ENCODE measurements at regions not wholly inside any gene's neighbourhood (a gene's known extent, or its start where the extent isn't known, plus 50 kb on each side); places are given as distances from the start of the nearest gene placed in this dataset.

- no peak overlapping the region for H3K9ac ChIP-seq (ENCODE audit: low read length)
- H3K9me3 ChIP-seq (ENCODE audit: insufficient read depth, low read length), result no peaks in the 10 kb centered on the region
- TF ChIP-seq EZH2phosphoT487 (conservative IDR thresholded peaks at IDR 0.05; ENCODE audit: low read length) (no peak), CTCF (IDR thresholded peaks at IDR 0.05; ENCODE audit: insufficient read depth, low read length, poor library complexity, severe bottlenecking) (no peak)
- H2AFZ ChIP-seq (ENCODE audit: low read depth, low read length, severe bottlenecking), result no peak overlapping the region
- no peaks in the 10 kb centered on the region for H3K9me2 ChIP-seq (replicated peaks; ENCODE audit: insufficient read depth, low read length)
- no peak overlapping the region for H3K27ac ChIP-seq (ENCODE audit: low read depth, low read length)
- H4K20me1 ChIP-seq (ENCODE audit: low read depth, low read length), result no peaks in the 10 kb centered on the region
- no peaks in the 10 kb centered on the region for H3F3A ChIP-seq (ENCODE audit: insufficient read depth)
- H3K79me2 ChIP-seq (ENCODE audit: insufficient read depth, low read length), result no peaks in the 10 kb centered on the region
- no peak overlapping the region for H3K4me3 ChIP-seq (ENCODE audit: insufficient read depth, low read length, poor library complexity, severe bottlenecking)
- H3K27me3 ChIP-seq (ENCODE audit: low read length), result no peaks in the 10 kb centered on the region
- no peaks in the 10 kb centered on the region for H3K36me3 ChIP-seq (ENCODE audit: low read length)
- no peak overlapping the region for H3K4me2 ChIP-seq (ENCODE audit: low read depth, low read length, poor library complexity, severe bottlenecking)
These were observed 184.5 kb upstream of the ISX start for GRCh38 chr22:34881453-34881852.

DNA sequence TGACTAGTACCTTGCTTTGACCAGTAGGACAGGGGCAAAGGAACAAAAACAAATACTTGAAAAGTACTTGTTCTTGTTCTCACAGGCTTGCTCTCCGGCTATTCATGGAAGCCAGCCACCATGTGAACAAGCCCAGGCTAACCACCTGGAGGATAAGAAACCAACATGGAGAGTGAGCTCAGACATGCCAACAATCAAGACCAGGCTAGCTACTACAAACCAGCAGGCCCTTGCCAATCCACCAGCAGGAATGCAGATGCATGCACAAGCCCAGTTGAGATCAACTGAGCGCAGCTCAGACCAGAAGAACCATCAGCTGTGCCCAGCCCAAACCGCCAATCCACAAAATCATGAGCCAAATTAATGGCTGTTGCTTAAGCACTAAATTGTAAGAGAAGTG lies 180.1 kb upstream of the ISX start:
- Histone ChIP-seq H3K4me2 (ENCODE audit: low read depth, low read length, poor library complexity, severe bottlenecking) (no peak overlapping the region), H3F3A (ENCODE audit: insufficient read depth) (no peaks in the 10 kb centered on the region), H3K27me3 (ENCODE audit: low read length) (no peaks in the 10 kb centered on the region), H3K4me3 (ENCODE audit: insufficient read depth, low read length, poor library complexity, severe bottlenecking) (no peak overlapping the region), H3K9ac (ENCODE audit: low read length) (no peak overlapping the region), H3K79me2 (ENCODE audit: insufficient read depth, low read length) (no peaks in the 10 kb centered on the region), H3K36me3 (ENCODE audit: low read length) (no peaks in the 10 kb centered on the region), H3K27ac (ENCODE audit: low read depth, low read length) (no peak overlapping the region), H2AFZ (ENCODE audit: low read depth, low read length, severe bottlenecking) (no peak overlapping the region), H3K9me3 (ENCODE audit: insufficient read depth, low read length) (no peaks in the 10 kb centered on the region; the same call in 1 of the 2 replicates), H3K9me2 (replicated peaks; ENCODE audit: insufficient read depth, low read length) (no peaks in the 10 kb centered on the region), H4K20me1 (ENCODE audit: low read depth, low read length) (no peaks in the 10 kb centered on the region)
- TF ChIP-seq CTCF (IDR thresholded peaks at IDR 0.05; ENCODE audit: insufficient read depth, low read length, poor library complexity, severe bottlenecking) (no peak), EZH2phosphoT487 (conservative IDR thresholded peaks at IDR 0.05; ENCODE audit: low read length) (no peak)

GRCh38 chr22:34886391-34886790 lies 179.6 kb upstream of the ISX start:
- Histone ChIP-seq H3K9ac (ENCODE audit: low read length) (no peak overlapping the region), H3K79me2 (ENCODE audit: insufficient read depth, low read length) (no peaks in the 10 kb centered on the region), H3K9me3 (ENCODE audit: insufficient read depth, low read length) (peaks cover 4% of the 10 kb centered on the region; the same call in 1 of the 2 replicates), H3K4me3 (ENCODE audit: insufficient read depth, low read length, poor library complexity, severe bottlenecking) (no peak overlapping the region), H3K27ac (ENCODE audit: low read depth, low read length) (no peak overlapping the region), H3K27me3 (ENCODE audit: low read length) (no peaks in the 10 kb centered on the region), H3F3A (ENCODE audit: insufficient read depth) (no peaks in the 10 kb centered on the region), H3K4me2 (ENCODE audit: low read depth, low read length, poor library complexity, severe bottlenecking) (no peak overlapping the region), H3K36me3 (ENCODE audit: low read length) (no peaks in the 10 kb centered on the region), H2AFZ (ENCODE audit: low read depth, low read length, severe bottlenecking) (no peak overlapping the region), H4K20me1 (ENCODE audit: low read depth, low read length) (no peaks in the 10 kb centered on the region), H3K9me2 (replicated peaks; ENCODE audit: insufficient read depth, low read length) (no peaks in the 10 kb centered on the region)
- TF ChIP-seq CTCF (IDR thresholded peaks at IDR 0.05; ENCODE audit: insufficient read depth, low read length, poor library complexity, severe bottlenecking) (no peak), EZH2phosphoT487 (conservative IDR thresholded peaks at IDR 0.05; ENCODE audit: low read length) (no peak)

Measured in SU-DHL-6 (cell line).